Muscle of leg (tissue), 3 donors: ENCODE measurements at regions not wholly inside any gene's neighbourhood (a gene's known extent, or its start where the extent isn't known, plus 50 kb on each side); places are given as distances from the start of the nearest gene placed in this dataset.

ENCODE experiments used
- DNase-seq: peaks from one replicate; pipeline ENCODE4 v3.0.0; 2013
- H3K27ac ChIP-seq: one replicate; pipeline ENCODE4 v1.5.1; 2013; ENCODE audit warnings: mild to moderate bottlenecking, low read length, control low read depth
- H3K27me3 ChIP-seq: one replicate; pipeline ENCODE4 v1.6.1; 2013; ENCODE audit warnings: low read length; ENCODE audit not compliant: control insufficient read depth, insufficient read depth
- H3K36me3 ChIP-seq: one replicate; pipeline ENCODE4 v1.6.1; 2013; ENCODE audit warnings: low read length; ENCODE audit not compliant: control insufficient read depth, insufficient read depth
- H3K4me1 ChIP-seq: one replicate; pipeline ENCODE4 v1.6.1; 2013; ENCODE audit warnings: low read length; ENCODE audit not compliant: control insufficient read depth, insufficient read depth
- H3K4me3 ChIP-seq: one replicate; pipeline ENCODE4 v1.5.1; 2013; ENCODE audit warnings: low read length, control low read depth
- H3K9me3 ChIP-seq: replicated peaks from 2 replicates; pipeline ENCODE4 v1.6.1; 2013; ENCODE audit warnings: low read depth, low read length; ENCODE audit not compliant: control insufficient read depth
- WGBS: methylation state at CpG from one replicate; pipeline ENCODE4 v1.1.5; 2013; ENCODE audit warnings: missing lambda C conversion rate; ENCODE audit not compliant: insufficient coverage; 5-methylcytosine and 5-hydroxymethylcytosine counted together

GRCh38 chr2:120670371-120670770, 65.3 kb upstream of the GLI2 start:
- 74% methylated on average over 12 of the region's 12 CpGs for WGBS
- DNase-seq = no peak
- Histone ChIP-seq H3K4me1 (peaks cover 37% of the 10 kb centered on the region), H3K27me3 (peaks cover 41% of the 10 kb centered on the region), H3K27ac (no peak overlapping the region), H3K9me3 (peaks cover 10% of the 10 kb centered on the region), H3K36me3 (no peaks in the 10 kb centered on the region), H3K4me3 (no peak overlapping the region)

- Histone ChIP-seq H3K9me3 (peaks cover 10% of the 10 kb centered on the region), H3K36me3 (no peaks in the 10 kb centered on the region), H3K4me3 (no peak overlapping the region), H3K27me3 (peaks cover 46% of the 10 kb centered on the region), H3K27ac (no peak overlapping the region), H3K4me1 (peaks cover 38% of the 10 kb centered on the region)
- no peak for DNase-seq
- WGBS = 56% methylated on average over 11 of the region's 16 CpGs
Measured at GRCh38 chr2:120670771-120671480, 64.7 kb upstream of the GLI2 start.

GRCh38 chr2:120672526-120673204, 63.0 kb upstream of the GLI2 start:
- 76% methylated on average over 16 of the region's 16 CpGs for WGBS
- Histone ChIP-seq H3K27ac (no peak overlapping the region), H3K27me3 (peaks cover 52% of the 10 kb centered on the region)

GRCh38 chr2:120673205-120673550, 62.5 kb upstream of the GLI2 start:
- no peak overlapping the region for H3K27ac ChIP-seq
- no peaks in the 10 kb centered on the region for H3K9me3 ChIP-seq
- H3K4me1 ChIP-seq = peaks cover 38% of the 10 kb centered on the region
- H3K36me3 ChIP-seq = no peaks in the 10 kb centered on the region
- no peak overlapping the region for H3K4me3 ChIP-seq
- 76% methylated on average over 2 of the region's 9 CpGs for WGBS
- DNase-seq = no peak
- peaks cover 52% of the 10 kb centered on the region for H3K27me3 ChIP-seq

More at GRCh38 chr2:120672526-120673204, 63.0 kb upstream of the GLI2 start:
- Histone ChIP-seq H3K9me3 (no peaks in the 10 kb centered on the region), H3K4me3 (no peak overlapping the region), H3K4me1 (peaks cover 38% of the 10 kb centered on the region), H3K36me3 (no peaks in the 10 kb centered on the region)
- DNase-seq = no peak

- Histone ChIP-seq H3K4me1 (peaks cover 40% of the 10 kb centered on the region), H3K27me3 (peaks cover 51% of the 10 kb centered on the region), H3K36me3 (no peaks in the 10 kb centered on the region), H3K27ac (no peak overlapping the region), H3K9me3 (no peaks in the 10 kb centered on the region), H3K4me3 (no peak overlapping the region)
- DNase-seq = peak; percentile 69
- WGBS = 71% methylated on average over 9 of the region's 13 CpGs
Measured at GRCh38 chr2:120673571-120674061, 62.1 kb upstream of the GLI2 start.

GRCh38 chr2:120674246-120675170, 61.2 kb upstream of the GLI2 start:
- Histone ChIP-seq H3K36me3 (no peaks in the 10 kb centered on the region), H3K4me1 (peaks cover 32% of the 10 kb centered on the region), H3K27ac (no peak overlapping the region), H3K27me3 (peaks cover 43% of the 10 kb centered on the region), H3K9me3 (no peaks in the 10 kb centered on the region), H3K4me3 (no peak overlapping the region)
- DNase-seq = no peak
- WGBS = 89% methylated on average over 12 of the region's 21 CpGs

GRCh38 chr2:120675460-120676130, 60.1 kb upstream of the GLI2 start:
- no peak overlapping the region for H3K4me3 ChIP-seq
- no peaks in the 10 kb centered on the region for H3K36me3 ChIP-seq
- peaks cover 24% of the 10 kb centered on the region for H3K4me1 ChIP-seq
- DNase-seq = no peak
- peaks cover 38% of the 10 kb centered on the region for H3K27me3 ChIP-seq
- no peak overlapping the region for H3K27ac ChIP-seq
- no peaks in the 10 kb centered on the region for H3K9me3 ChIP-seq
- WGBS = 66% methylated on average over 6 of the region's 26 CpGs

GRCh38 chr2:120677221-120677620, 58.4 kb upstream of the GLI2 start:
- 89% methylated on average over 10 of the region's 10 CpGs for WGBS

GRCh38 chr2:120677696-120678247, 57.9 kb upstream of the GLI2 start:
- H3K27ac ChIP-seq = no peak overlapping the region
- no peak overlapping the region for H3K4me3 ChIP-seq
- H3K27me3 ChIP-seq = peaks cover 35% of the 10 kb centered on the region
- no peaks in the 10 kb centered on the region for H3K36me3 ChIP-seq
- no peaks in the 10 kb centered on the region for H3K9me3 ChIP-seq
- WGBS = no CpG with 5 or more reads among the region's 4 CpGs
- no peak for DNase-seq
- peaks cover 21% of the 10 kb centered on the region for H3K4me1 ChIP-seq

More at GRCh38 chr2:120677221-120677620, 58.4 kb upstream of the GLI2 start:
- Histone ChIP-seq H3K4me3 (no peak overlapping the region), H3K27me3 (peaks cover 35% of the 10 kb centered on the region), H3K27ac (no peak overlapping the region), H3K36me3 (no peaks in the 10 kb centered on the region), H3K4me1 (peaks cover 21% of the 10 kb centered on the region), H3K9me3 (no peaks in the 10 kb centered on the region)
- DNase-seq = no peak
